NCI-H2171 (cell line): ENCODE measurements at regions not wholly inside any gene's neighbourhood (a gene's known extent, or its start where the extent isn't known, plus 50 kb on each side); places are given as distances from the start of the nearest gene placed in this dataset.

Experiments used
- DNase-seq: peaks from one replicate; lab custom pipeline; 2025; lab: John Stamatoyannopoulos, UW

DNA sequence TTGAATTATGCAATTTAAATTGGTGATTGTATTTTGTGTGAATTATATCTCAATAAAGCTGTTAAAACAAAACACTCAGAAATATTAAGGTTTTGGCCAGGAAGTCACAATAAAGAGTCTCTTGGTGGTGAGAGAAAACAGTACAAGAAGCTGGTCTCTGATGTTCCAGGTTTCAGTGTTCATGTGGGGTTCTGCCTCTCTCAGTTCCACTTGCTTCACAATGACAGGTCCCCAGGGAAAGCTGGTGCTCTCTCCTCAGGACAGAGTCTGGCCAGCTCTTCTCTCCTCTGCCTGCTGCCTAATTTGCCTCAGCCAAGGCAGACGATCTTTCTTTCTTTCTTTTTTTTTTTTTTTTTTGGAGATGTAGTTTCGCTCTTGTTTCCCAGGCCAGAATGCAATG lies 342.9 kb upstream of the PLXNA2 start:
- DNase-seq = no peak

- DNase-seq = no peak
Measured at GRCh38 chr1:208593306-208594006, 349.3 kb upstream of the PLXNA2 start.

DNA sequence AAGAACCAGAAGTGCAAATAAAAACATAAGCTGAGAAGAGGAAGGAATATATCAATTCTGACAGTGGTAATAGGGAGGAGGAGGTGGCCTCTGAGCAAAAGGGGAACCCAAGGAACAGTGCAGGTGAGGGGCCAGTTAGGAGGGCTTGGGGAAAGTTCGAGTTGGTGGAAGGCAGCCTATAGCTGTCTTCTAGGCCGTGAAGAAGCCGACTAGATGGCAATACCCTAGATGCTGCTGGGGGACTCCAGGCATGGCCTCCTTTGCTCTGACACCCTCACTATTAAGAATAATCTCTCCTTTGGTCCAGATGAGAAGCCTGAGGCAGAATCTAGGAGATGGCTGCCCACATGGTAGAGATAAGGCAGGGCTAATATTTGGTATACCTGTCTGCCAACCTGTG lies 351.1 kb upstream of the PLXNA2 start:
- DNase-seq = no peak

GRCh38 chr1:208595745-208596144 lies 351.6 kb upstream of the PLXNA2 start:
- no peak for DNase-seq

DNA sequence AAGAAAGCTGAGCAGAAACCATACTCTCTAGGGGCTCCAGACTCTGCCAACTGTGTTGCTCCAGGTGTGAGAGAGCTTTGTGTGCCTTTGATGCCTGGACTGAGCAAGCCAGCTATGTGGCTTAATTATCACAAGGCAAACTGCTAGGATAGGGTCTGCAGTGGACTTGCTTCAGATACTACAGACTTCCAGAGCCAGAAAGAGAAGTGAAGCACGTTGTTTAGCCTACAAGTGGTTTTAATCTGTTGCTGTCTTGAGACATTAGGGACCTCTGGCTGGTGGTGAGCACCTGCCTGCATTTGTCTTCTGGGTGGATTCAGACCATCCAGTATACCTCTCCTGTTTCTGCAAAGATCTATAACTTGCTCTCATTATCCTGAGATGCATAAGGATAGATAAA lies 353.4 kb upstream of the PLXNA2 start:
- no peak for DNase-seq

GRCh38 chr1:208598021-208598420 lies 353.8 kb upstream of the PLXNA2 start:
- no peak for DNase-seq

GRCh38 chr1:208599063-208599462 lies 354.9 kb upstream of the PLXNA2 start:
- DNase-seq = no peak

DNA sequence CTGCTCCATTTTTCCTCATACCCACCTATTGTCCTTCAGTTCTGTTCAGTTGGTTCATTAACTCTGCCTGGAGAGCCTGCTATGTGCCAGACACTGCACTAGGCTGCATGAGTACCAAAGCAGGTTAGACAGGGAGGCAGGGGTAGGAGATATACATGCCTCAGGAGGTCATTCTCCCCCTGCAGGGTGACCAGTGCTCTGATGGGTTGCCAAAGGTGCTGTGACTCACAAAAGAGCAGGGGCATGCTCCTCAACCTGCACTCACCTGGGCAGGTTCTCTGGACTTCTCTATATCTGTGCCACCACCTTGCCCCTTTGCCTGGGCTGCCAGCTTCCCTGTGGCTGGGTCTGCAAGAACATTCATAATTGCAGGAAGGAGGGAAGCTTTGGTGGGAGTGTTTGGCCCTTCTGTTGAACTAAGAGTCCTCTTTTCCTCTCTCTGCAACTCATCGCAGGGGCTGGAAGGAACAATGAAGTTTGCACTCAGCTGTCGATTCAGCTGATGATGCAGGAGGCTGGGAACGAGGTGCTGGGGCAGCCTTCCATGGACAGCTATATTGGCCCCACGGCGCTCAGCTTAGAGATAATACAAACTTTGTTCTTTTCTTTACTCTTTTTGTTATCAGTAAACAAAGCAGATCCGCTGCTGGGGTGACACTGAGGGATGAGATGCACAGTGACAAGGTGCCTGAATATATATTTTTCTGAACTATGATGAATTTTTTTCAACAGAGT lies 356.4 kb upstream of the PLXNA2 start:
- DNase-seq = no peak

GRCh38 chr1:208601561-208601960 lies 357.4 kb upstream of the PLXNA2 start:
- DNase-seq = no peak

DNA sequence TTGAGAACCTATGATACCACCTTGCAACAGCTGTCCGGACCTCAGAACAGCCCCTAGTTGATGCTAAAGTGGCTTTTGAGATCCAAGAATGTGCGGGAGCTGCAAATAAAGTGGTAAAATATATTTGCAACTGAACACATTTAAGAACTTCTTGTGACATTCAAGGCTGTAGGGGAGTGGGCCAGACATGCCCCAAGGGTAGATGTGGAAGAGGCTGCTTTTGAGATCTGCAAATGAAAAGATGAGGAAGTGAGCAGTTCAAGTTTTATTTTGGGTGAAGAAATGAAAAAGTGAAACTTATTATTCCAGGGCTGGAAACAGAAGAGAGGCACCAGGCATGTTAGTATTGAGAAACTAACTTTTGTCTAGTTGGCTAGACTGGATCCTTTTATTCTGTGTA lies 359.5 kb upstream of the PLXNA2 start:
- no peak for DNase-seq

- DNase-seq = no peak
Measured at GRCh38 chr1:208604295-208604694, 360.1 kb upstream of the PLXNA2 start.

DNA sequence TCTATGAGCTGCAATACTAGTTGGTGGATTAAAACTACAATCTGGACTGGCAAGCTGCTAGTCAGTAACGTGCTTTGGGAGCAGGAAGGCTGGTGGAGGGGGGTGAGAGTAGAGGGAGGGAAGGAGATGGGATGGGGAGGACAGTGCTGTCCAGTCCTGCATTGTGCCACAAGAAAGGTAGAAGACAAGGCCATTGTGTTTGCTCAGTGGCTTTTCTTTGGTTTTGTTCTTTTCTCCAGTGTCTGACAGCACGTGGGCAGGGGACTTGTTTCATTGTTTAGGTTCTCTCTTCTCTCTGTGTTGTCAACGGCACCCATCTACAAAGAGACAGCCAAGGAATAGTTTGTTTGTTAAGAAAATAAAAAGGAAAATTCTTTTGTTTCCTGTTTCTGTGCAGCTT lies 362.8 kb upstream of the PLXNA2 start:
- no peak for DNase-seq

DNA sequence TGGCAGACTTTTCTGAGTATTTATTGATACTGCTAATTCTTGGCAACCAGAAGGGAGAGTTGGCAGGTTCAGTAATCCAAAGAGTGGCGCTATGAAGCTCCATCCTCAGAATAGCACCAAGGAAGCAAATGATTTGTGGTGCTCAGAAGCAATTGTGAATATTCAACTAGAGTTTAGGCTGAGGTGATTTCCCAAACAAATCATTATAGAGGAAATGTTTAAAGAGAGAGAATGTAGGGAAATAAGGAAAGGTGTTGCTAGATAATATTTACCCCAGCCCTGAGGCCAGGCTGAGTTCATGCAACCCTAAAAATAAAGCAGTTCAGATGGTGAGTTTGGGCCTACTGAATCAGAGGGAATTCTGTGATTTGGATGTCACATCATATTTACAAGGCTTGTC lies 363.4 kb upstream of the PLXNA2 start:
- no peak for DNase-seq

DNA sequence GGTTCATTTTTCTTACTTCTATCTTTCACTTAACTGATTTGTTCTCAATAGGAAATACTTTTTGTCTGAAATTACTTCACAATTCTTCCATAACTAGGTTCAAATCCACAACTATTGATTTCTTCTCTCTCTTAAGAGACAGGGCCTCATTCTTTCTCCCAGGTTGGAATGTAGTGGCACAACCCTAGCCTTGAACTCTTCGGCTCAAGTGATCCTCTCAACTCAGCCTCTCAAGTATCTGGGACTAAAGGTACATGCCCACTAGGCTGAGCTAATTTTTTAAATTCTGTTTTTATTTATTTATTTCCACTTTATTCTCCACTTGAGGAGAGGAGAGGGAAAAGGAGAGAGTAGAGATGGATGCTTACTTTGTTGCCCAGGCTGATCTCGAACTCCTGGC lies 370.4 kb upstream of the PLXNA2 start:
- no peak for DNase-seq

DNA sequence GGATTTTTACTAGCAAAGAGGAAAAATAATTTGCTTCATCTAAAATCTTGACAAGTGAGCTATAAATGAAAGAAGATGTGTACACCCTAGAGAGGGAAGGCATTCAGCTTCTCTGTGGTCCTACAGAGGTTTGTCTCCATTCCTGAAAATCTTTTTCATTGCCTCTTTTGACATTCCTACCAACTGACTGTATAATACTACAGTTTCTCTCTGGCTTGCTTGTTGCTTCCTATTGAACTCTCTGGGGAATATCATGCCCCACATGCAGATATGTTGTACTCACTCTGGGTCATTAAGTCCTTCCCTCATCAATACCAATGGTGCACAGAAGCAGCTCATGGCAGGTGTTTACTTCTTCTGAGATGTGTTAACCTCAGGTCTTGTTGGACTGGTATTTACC lies 371.2 kb upstream of the PLXNA2 start:
- no peak for DNase-seq

- no peak for DNase-seq
Measured at GRCh38 chr1:208616776-208617175, 372.6 kb upstream of the PLXNA2 start.

GRCh38 chr1:208628022-208628914 lies 384.1 kb upstream of the PLXNA2 start:
- DNase-seq = no peak

DNA sequence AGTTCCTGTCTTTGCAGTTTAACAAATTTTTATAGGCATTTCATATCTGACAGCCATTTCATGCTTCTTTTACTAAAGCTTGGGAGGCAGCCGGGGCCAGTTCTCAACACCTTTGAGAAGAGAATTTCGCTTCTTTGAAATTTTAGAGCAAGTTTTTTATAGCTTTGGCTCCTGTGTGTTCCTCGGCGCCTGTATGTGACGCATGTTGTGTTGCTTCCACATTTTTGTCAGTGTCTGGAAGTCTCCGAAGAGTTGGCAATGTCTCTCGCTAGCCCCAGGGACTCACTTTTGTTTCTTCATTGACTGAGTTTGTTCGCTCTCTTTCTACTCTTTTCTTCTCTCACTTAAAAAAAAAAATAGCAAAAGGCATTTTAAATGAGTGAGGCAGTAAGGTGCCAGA lies 386.9 kb upstream of the PLXNA2 start:
- no peak for DNase-seq

- no peak for DNase-seq
Measured at GRCh38 chr1:208631506-208631905, 387.3 kb upstream of the PLXNA2 start.

- DNase-seq = no peak
Measured at GRCh38 chr1:208634346-208635140, 390.4 kb upstream of the PLXNA2 start.

- DNase-seq = no peak
Measured at GRCh38 chr1:208637181-208637580, 393.0 kb upstream of the PLXNA2 start.

- no peak for DNase-seq
Measured at GRCh38 chr1:208639382-208639781, 395.2 kb upstream of the PLXNA2 start.
